Retinal pigment epithelial cell (primary cell): ENCODE measurements at regions not wholly inside any gene's neighbourhood (a gene's known extent, or its start where the extent isn't known, plus 50 kb on each side); places are given as distances from the start of the nearest gene placed in this dataset.

ENCODE experiments used
- DNase-seq: peaks from one replicate; pipeline ENCODE4 v3.0.0-alpha.2; 2010; ENCODE audit warnings: low read depth
- H3K4me3 ChIP-seq: 2 replicates; pipeline ENCODE4 v1.5.1; 2011; ENCODE audit warnings: mild to moderate bottlenecking, low read length, control low read depth, moderate library complexity
- TF ChIP-seq, protein P1 (sequence below): conservative IDR thresholded peaks from 2 replicates; pipeline ENCODE4 v1.5.1; 2011; ENCODE audit warnings: low read depth, low read length, control low read depth, inconsistent platforms

DNA sequence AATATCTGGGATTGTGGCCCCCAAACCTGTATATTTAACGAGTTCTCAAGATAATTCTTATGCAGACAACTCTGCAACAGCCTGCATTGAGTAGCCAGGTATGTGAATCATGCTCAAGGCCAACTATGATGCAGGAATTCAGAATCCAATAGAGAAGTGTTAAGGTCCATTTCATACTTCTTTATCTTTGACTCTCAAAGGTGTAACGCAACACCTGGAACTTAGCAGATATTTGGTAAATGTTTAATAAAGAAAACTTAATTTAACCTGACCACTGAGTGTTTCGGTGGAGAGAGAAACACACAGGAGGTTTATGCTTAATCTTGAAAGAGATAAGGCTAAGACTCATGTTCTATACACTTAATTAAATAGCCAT lies 156.5 kb upstream of the PLEKHG7 start:
- TF ChIP-seq, protein P1, sequence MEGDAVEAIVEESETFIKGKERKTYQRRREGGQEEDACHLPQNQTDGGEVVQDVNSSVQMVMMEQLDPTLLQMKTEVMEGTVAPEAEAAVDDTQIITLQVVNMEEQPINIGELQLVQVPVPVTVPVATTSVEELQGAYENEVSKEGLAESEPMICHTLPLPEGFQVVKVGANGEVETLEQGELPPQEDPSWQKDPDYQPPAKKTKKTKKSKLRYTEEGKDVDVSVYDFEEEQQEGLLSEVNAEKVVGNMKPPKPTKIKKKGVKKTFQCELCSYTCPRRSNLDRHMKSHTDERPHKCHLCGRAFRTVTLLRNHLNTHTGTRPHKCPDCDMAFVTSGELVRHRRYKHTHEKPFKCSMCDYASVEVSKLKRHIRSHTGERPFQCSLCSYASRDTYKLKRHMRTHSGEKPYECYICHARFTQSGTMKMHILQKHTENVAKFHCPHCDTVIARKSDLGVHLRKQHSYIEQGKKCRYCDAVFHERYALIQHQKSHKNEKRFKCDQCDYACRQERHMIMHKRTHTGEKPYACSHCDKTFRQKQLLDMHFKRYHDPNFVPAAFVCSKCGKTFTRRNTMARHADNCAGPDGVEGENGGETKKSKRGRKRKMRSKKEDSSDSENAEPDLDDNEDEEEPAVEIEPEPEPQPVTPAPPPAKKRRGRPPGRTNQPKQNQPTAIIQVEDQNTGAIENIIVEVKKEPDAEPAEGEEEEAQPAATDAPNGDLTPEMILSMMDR, result no peak
- DNase-seq, result no peak
- H3K4me3 ChIP-seq, result no peak overlapping the region

DNA sequence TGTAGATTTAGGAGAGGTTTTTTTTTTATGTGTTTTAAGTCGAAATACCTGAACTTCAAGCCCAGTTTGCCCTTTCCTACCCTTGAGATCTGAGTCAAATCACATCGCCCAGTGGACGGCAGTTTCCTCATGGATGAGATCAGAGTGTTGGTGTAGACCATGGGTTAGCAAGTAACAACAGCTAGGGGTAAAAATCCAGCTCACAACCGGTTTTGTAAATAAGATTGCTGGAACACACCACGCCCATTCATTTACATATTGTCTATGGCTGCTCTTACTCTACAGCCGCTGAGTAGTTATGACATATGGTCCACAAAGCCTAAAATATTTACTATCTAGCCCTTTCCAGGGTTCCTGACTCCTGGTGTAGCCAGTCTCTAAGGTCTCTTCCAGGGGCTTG lies 158.5 kb upstream of the PLEKHG7 start:
- no peak for DNase-seq
- H3K4me3 ChIP-seq, result no peak overlapping the region
- TF ChIP-seq, protein P1, result no peak

DNA sequence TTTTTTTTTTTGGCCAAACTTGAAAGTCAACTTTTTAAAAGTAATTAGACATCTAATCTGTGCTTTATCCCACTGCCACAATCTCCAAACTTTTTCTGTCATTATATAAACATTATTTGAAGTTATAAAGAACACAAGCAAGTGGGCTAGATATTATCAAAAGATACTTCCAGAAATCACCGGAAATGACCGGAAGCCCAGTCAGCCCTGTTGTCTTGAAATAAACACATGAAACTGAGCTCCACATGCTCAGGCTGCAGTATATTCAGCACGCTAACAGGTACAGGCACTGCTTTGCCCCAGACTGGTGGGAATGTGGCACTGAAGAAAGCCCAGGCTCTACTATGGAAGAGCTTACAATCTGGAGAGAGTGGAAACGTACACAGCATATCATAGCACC lies 158.9 kb upstream of the PLEKHG7 start:
- H3K4me3 ChIP-seq, result no peak overlapping the region
- TF ChIP-seq, protein P1, result no peak
- DNase-seq, result no peak

DNA sequence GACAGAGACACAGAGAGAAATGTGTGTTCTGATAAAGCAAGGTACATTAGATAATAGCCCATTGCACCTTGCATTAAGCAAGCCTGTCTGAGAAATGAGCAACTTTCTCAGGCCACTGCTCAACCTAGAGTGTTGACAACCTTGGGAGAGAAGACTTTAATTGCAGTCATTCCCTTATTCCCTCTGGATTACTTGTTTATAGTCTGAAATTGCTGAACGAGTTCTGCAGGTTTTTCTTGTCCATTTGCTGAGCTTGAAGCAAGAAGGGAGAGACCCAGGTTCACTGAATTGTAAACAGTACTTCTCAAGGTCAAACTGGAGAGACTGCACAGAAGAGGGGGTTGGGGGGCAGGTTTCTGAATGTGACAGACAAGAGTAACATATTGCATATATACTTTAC lies 159.4 kb upstream of the PLEKHG7 start:
- DNase-seq, result no peak
- no peak overlapping the region for H3K4me3 ChIP-seq
- TF ChIP-seq, protein P1, result no peak

DNA sequence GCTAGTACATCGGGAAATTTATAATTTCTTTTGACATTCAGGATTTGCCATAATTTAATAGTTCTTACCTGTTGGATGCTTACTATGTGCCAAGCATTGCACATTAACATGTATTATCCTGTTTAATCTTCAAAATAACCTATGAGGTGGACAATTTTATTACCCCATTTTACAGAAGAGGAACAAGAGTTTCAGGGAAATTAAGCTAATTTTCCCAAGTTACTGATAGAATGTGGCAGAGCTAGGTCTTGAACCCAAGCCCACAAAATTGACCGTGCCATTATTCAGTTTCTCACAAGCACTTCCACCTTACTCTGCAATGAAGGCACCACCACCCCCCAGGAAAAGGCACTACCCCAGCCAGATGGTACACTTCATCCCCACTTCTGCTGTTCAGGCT lies 161.1 kb upstream of the PLEKHG7 start:
- H3K4me3 ChIP-seq, result no peak overlapping the region
- TF ChIP-seq, protein P1, result no peak
- no peak for DNase-seq

DNA sequence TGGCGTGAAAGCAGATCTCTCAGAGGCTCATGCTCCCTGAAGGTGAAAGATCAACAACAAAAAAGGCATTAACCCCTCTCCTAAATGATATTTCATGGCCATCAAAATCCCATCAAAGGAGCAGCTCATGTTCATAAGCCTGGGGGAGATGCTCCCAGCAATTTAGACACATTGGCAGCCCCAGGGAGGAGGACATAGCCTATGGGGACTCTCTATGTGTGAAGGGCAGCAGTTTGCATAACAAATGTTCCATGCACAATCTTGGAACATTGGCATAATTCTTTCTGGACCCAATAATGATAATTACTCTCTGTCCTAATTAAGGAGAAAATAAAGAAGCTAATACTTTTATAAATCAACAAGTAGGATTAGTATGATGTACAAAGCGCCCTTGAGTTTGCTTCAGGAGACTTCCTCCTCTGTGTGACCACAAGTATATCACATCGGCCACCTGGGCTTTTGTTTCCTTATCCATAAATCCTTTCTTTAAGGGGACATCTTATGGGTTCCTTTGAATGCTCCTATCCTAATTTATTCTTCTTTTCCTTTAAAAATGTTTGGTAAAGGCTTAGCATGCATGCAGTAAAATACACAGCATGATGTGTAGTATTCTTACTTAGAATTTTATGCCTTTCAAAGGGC lies 161.9 kb upstream of the PLEKHG7 start:
- H3K4me3 ChIP-seq, result no peak overlapping the region
- TF ChIP-seq, protein P1, result no peak
- DNase-seq, result no peak

DNA sequence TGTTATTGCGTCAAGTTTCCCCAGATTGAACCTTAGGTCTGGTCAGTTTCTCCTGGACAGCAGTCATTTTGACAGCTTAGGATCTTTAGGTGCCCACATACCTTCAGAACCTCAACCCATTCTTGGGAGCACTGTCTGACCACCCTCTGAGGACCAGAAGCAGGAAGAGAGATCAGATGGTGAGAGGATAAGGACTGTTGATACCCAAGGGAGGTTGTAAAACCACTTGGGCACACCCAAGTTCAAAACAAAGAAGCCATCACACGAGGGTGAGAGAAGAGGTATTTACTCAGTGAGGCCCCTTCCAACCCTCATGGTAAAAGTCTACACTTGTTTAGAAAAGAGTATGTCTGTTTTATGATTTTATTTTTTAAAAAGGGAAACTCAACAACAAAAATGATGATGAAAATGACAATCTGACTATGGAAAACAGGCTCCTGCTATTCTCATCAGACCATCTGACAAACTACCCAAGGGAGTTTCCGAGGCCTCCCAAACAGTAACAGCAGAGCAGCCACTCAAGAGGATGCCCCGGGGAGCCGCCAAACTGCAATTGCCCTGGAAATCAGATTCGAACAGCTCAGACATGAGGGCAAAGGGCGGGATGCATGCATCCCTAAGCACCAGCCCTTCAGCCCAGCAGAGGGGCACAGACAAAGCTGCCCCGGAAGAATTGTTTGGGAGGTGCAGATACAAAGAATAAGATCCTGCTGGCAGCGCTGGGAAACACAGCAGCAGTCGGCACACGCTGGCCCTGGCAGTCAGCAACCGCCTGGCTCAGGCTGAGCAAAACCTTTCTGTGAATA lies 162.6 kb upstream of the PLEKHG7 start:
- no peak for DNase-seq
- TF ChIP-seq, protein P1, result peak; percentile 7
- H3K4me3 ChIP-seq, result no peak overlapping the region
